HEK293T (cell line): ENCODE measurements at regions not wholly inside any gene's neighbourhood (a gene's known extent, or its start where the extent isn't known, plus 50 kb on each side); places are given as distances from the start of the nearest gene placed in this dataset.

Experiments used
- ARNT ChIP-seq: fragments of 450-650 bp; IDR thresholded peaks from 2 replicates; pipeline ENCODE4 v1.6.1; 2017; ENCODE audit warnings: mild to moderate bottlenecking
- BHLHE40 ChIP-seq: fragments of 450-650 bp; IDR thresholded peaks from 2 replicates; pipeline ENCODE4 v1.6.1; 2016; ENCODE audit warnings: mild to moderate bottlenecking, moderate library complexity, borderline replicate concordance
- CTBP1 ChIP-seq: fragments of 450-650 bp; IDR thresholded peaks from 2 replicates; pipeline ENCODE4 v1.6.1; 2016; ENCODE audit warnings: borderline replicate concordance
- ELF4 ChIP-seq: fragments of 450-650 bp; IDR thresholded peaks from 2 replicates; pipeline ENCODE4 v1.6.1; 2017; ENCODE audit warnings: antibody characterized with exemption
- FOXA1 ChIP-seq: fragments of 450-650 bp; IDR thresholded peaks from 2 replicates; pipeline ENCODE4 v1.6.1; 2016; ENCODE audit warnings: mild to moderate bottlenecking
- FOXK2 ChIP-seq: fragments of 450-650 bp; IDR thresholded peaks from 2 replicates; pipeline ENCODE4 v1.6.1; 2016; ENCODE audit warnings: mild to moderate bottlenecking
- FOXM1 ChIP-seq: fragments of 450-650 bp; IDR thresholded peaks from 2 replicates; pipeline ENCODE4 v1.6.1; 2017; ENCODE audit warnings: mild to moderate bottlenecking, borderline replicate concordance
- L3MBTL2 ChIP-seq: fragments of 450-650 bp; conservative IDR thresholded peaks from 2 replicates; pipeline ENCODE4 v1.6.1; 2016; ENCODE audit warnings: mild to moderate bottlenecking
- LEF1 ChIP-seq: fragments of 450-650 bp; IDR thresholded peaks from 2 replicates; pipeline ENCODE4 v1.6.1; 2017; ENCODE audit warnings: mild to moderate bottlenecking, borderline replicate concordance
- SP1 ChIP-seq: fragments of 450-650 bp; IDR thresholded peaks from 2 replicates; pipeline ENCODE4 v1.6.1; 2017
- SUZ12 ChIP-seq: fragments of 450-650 bp; IDR thresholded peaks from 2 replicates; pipeline ENCODE4 v1.6.1; 2016; ENCODE audit warnings: mild to moderate bottlenecking

DNA sequence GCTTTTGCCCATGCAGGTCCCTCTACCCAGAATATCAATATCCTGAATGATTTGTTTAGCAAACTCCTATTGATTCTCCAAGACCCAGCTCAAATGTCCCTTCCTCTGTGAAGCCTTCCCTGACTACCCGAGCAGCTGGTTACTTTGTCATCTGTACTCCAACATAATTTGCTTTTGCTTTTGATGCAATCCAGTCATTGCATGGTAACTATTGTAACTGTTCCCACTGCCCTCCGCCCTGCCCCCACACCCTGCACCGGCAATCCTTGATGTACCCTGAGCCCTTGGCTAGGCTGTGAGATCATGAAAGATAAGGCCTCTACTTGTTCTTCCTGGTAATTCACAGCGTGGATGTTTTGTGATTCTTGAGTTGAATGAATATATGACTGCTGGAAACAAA is 119.9 kb upstream of the BOD1 start:
- no peak for TF ChIP-seq ARNT
- TF ChIP-seq L3MBTL2, result no peak
- no peak for TF ChIP-seq FOXM1
- no peak for TF ChIP-seq SUZ12
- TF ChIP-seq SP1, result no peak
- no peak for TF ChIP-seq FOXA1
- TF ChIP-seq BHLHE40, result no peak
- no peak for TF ChIP-seq FOXK2
- no peak for TF ChIP-seq CTBP1
- TF ChIP-seq ELF4, result no peak
- TF ChIP-seq LEF1, result no peak
